Neuronal stem cell (in vitro differentiated cells): ENCODE measurements at regions not wholly inside any gene's neighbourhood (a gene's known extent, or its start where the extent isn't known, plus 50 kb on each side); places are given as distances from the start of the nearest gene placed in this dataset.

ENCODE experiments used
- DNase-seq: peaks from one replicate; pipeline ENCODE4 v3.0.0-alpha.2; 2013; ENCODE audit warnings: low spot score
- H2AFZ ChIP-seq: one replicate; pipeline ENCODE4 v1.6.1; 2013; ENCODE audit warnings: mild to moderate bottlenecking, low read length, inconsistent platforms
- H2AK5ac ChIP-seq: 2 replicates; pipeline ENCODE4 v1.6.1; 2013; ENCODE audit warnings: low read depth, mild to moderate bottlenecking, inconsistent platforms, low read length, moderate library complexity, mixed read lengths
- H2BK120ac ChIP-seq: 2 replicates; pipeline ENCODE4 v1.6.1; 2013; ENCODE audit warnings: low read depth, mild to moderate bottlenecking, inconsistent platforms, low read length, moderate library complexity, mixed read lengths
- H2BK12ac ChIP-seq: one replicate; pipeline ENCODE4 v1.6.1; 2013; ENCODE audit warnings: low read length, inconsistent platforms
- H2BK15ac ChIP-seq: 2 replicates; pipeline ENCODE4 v1.6.1; 2013; ENCODE audit warnings: mild to moderate bottlenecking, low read length, inconsistent platforms, mixed read lengths
- H2BK5ac ChIP-seq: one replicate; pipeline ENCODE4 v1.6.1; 2013; ENCODE audit warnings: inconsistent platforms, mild to moderate bottlenecking, low read length, moderate library complexity
- H3K14ac ChIP-seq: one replicate; pipeline ENCODE4 v1.6.1; 2013; ENCODE audit warnings: low read length, inconsistent platforms
- H3K18ac ChIP-seq: 2 replicates; pipeline ENCODE4 v1.6.1; 2013; ENCODE audit warnings: low read length, inconsistent platforms
- H3K23ac ChIP-seq: 2 replicates; pipeline ENCODE4 v1.6.1; 2013; ENCODE audit warnings: low read depth, mild to moderate bottlenecking, mixed read lengths, low read length, inconsistent platforms; ENCODE audit not compliant: poor library complexity
- H3K27ac ChIP-seq: replicated peaks from 3 replicates; pipeline ENCODE4 v1.5.1; 2013; ENCODE audit warnings: low read length, inconsistent platforms
- H3K27me3 ChIP-seq, 3 experiments: 2 replicates each; pipeline ENCODE4 v1.6.1; 2013; ENCODE audit warnings: low read length in 3 of 3, mild to moderate bottlenecking in 2 of 3, inconsistent platforms in 1 of 3, low read depth in 1 of 3, mixed read lengths in 1 of 3, moderate library complexity in 1 of 3; ENCODE audit not compliant: control insufficient read depth in 3 of 3, insufficient read depth in 3 of 3
- H3K36me3 ChIP-seq, 2 donors: replicated peaks in 1 of 2; 2 replicates each; pipeline ENCODE4 v1.6.1; 2013; ENCODE audit warnings: low read length in 2 of 2; ENCODE audit not compliant: control insufficient read depth in 2 of 2, insufficient read depth in 2 of 2
- H3K4ac ChIP-seq: 2 replicates; pipeline ENCODE4 v1.6.1; 2013; ENCODE audit warnings: inconsistent platforms, mild to moderate bottlenecking, low read length, moderate library complexity
- H3K4me1 ChIP-seq, 2 donors: 1 replicate in 1 of 2; 2 replicates in 1 of 2; pipeline ENCODE4 v1.6.1; 2013; ENCODE audit warnings: low read length in 2 of 2, low read depth in 1 of 2; ENCODE audit not compliant: control insufficient read depth in 2 of 2, insufficient read depth in 1 of 2
- H3K4me2 ChIP-seq: one replicate; pipeline ENCODE4 v1.6.1; 2013; ENCODE audit warnings: mild to moderate bottlenecking, low read length, inconsistent platforms; ENCODE audit not compliant: insufficient read depth, poor library complexity, severe bottlenecking
- H3K4me3 ChIP-seq, 2 donors: 2 replicates each; pipeline ENCODE4 v1.5.1; 2013; ENCODE audit warnings: low read length in 2 of 2, mild to moderate bottlenecking in 2 of 2, inconsistent platforms in 1 of 2, moderate library complexity in 1 of 2
- H3K79me1 ChIP-seq: one replicate; pipeline ENCODE4 v1.6.1; 2013; ENCODE audit warnings: low read depth, mild to moderate bottlenecking, inconsistent platforms, low read length, moderate library complexity
- H3K9ac ChIP-seq: one replicate; pipeline ENCODE4 v1.6.1; 2013; ENCODE audit warnings: mild to moderate bottlenecking, low read depth, low read length, inconsistent platforms; ENCODE audit not compliant: poor library complexity
- H3K9me3 ChIP-seq, 2 donors: replicated peaks in 1 of 2; 2 replicates each; pipeline versions ENCODE3 to v1.6.1; 2013; ENCODE audit warnings: low read length in 2 of 2, mild to moderate bottlenecking in 2 of 2, inconsistent platforms in 1 of 2, low read depth in 1 of 2, mixed read lengths in 1 of 2, moderate library complexity in 1 of 2; ENCODE audit not compliant: control insufficient read depth in 2 of 2, insufficient read depth in 1 of 2
- H4K8ac ChIP-seq: one replicate; pipeline ENCODE4 v1.6.1; 2013; ENCODE audit warnings: low read depth, mild to moderate bottlenecking, inconsistent platforms, low read length, moderate library complexity
- H4K91ac ChIP-seq: one replicate; pipeline ENCODE4 v1.6.1; 2013; ENCODE audit warnings: low read length, low read depth, mild to moderate bottlenecking, inconsistent platforms; ENCODE audit not compliant: poor library complexity
- whole genome bisulfite sequencing, 2 donors: extraction: QIAGEN DNeasy Blood & Tissue Kit; methylation state at CpG; one replicate each; pipeline ENCODE4 v1.1.7; 2013; ENCODE audit warnings: missing lambda C conversion rate in 2 of 2, mixed read lengths in 1 of 2; ENCODE audit not compliant: insufficient read length in 2 of 2, insufficient replicate concordance in 1 of 2; ENCODE audit errors: extremely low coverage in 2 of 2; 5-methylcytosine and 5-hydroxymethylcytosine counted together

- Histone ChIP-seq H3K18ac (no peak overlapping the region), H3K27ac (no peak overlapping the region), H4K8ac (no peak overlapping the region), H3K9me3 (peaks cover 0 to 3% of the 10 kb centered on the region in 2 donors), H3K79me1 (no peaks in the 10 kb centered on the region), H2AFZ (no peak overlapping the region), H2BK120ac (no peak overlapping the region), H2BK12ac (no peak overlapping the region), H3K4ac (no peak overlapping the region), H2BK5ac (no peak overlapping the region), H3K27me3 (no peaks in the 10 kb centered on the region), H3K4me1 (peaks cover 4% of the 10 kb centered on the region in 2 donors), H3K36me3 (no peaks in the 10 kb centered on the region), H4K91ac (no peak overlapping the region), H2BK15ac (no peak overlapping the region), H2AK5ac (no peak overlapping the region), H3K9ac (no peak overlapping the region), H3K4me2 (no peak overlapping the region), H3K14ac (no peak overlapping the region), H3K4me3 (no peak overlapping the region), H3K23ac (no peak overlapping the region)
- no CpG with 5 or more reads among the region's 1 CpG for WGBS, 2 donors
- DNase-seq: no peak
Observed at GRCh38 chr16:72261127-72261526, 89.2 kb upstream of the PMFBP1 start.

- Histone ChIP-seq H3K18ac (no peak overlapping the region), H3K27ac (no peak overlapping the region), H2BK15ac (no peak overlapping the region), H3K4ac (no peak overlapping the region), H2BK120ac (no peak overlapping the region), H4K91ac (no peak overlapping the region), H3K4me1 (peaks cover 4 to 5% of the 10 kb centered on the region in 2 donors), H2BK5ac (no peak overlapping the region), H3K79me1 (no peaks in the 10 kb centered on the region), H2AK5ac (no peak overlapping the region), H3K27me3 (no peaks in the 10 kb centered on the region), H3K14ac (no peak overlapping the region), H3K9ac (no peak overlapping the region), H3K4me3 (no peak overlapping the region), H3K23ac (no peak overlapping the region), H3K36me3 (no peaks in the 10 kb centered on the region), H3K9me3 (peaks cover 0 to 3% of the 10 kb centered on the region in 2 donors), H2AFZ (peak overlapping the region; percentile 67), H2BK12ac (no peak overlapping the region), H4K8ac (no peak overlapping the region), H3K4me2 (no peak overlapping the region)
- no peak for DNase-seq
- no CpG with 5 or more reads among the region's 2 CpGs for WGBS, 2 donors
Observed at GRCh38 chr16:72256398-72257066, 84.6 kb upstream of the PMFBP1 start.

- H3K27ac ChIP-seq: no peak overlapping the region
- no peak for DNase-seq
- no peak overlapping the region for H4K91ac ChIP-seq
- H2AK5ac ChIP-seq: no peak overlapping the region
- H2BK5ac ChIP-seq: no peak overlapping the region
- H3K9me3 ChIP-seq: peaks cover 0 to 3% of the 10 kb centered on the region in 2 donors
- H3K18ac ChIP-seq: no peak overlapping the region
- H3K79me1 ChIP-seq: no peaks in the 10 kb centered on the region
- H3K9ac ChIP-seq: no peak overlapping the region
- H3K23ac ChIP-seq: no peak overlapping the region
- H4K8ac ChIP-seq: peak overlapping the region; percentile 89
- H3K4me3 ChIP-seq: no peak overlapping the region
- no peak overlapping the region for H3K14ac ChIP-seq
- no peak overlapping the region for H2BK15ac ChIP-seq
- no CpG with 5 or more reads among the region's 1 CpG for WGBS, 2 donors
- no peaks in the 10 kb centered on the region for H3K27me3 ChIP-seq
- no peak overlapping the region for H2BK120ac ChIP-seq
- no peaks in the 10 kb centered on the region for H3K36me3 ChIP-seq
- H3K4me2 ChIP-seq: no peak overlapping the region
- peaks cover 4 to 5% of the 10 kb centered on the region in 2 donors for H3K4me1 ChIP-seq
- no peak overlapping the region for H2BK12ac ChIP-seq
- no peak overlapping the region for H3K4ac ChIP-seq
- H2AFZ ChIP-seq: no peak overlapping the region
Observed at GRCh38 chr16:72255786-72256185, 83.8 kb upstream of the PMFBP1 start.

GRCh38 chr16:72247821-72248253 is 75.9 kb upstream of the PMFBP1 start:
- DNase-seq: no peak
- WGBS, 2 donors: no CpG with 5 or more reads among the region's 5 CpGs

More at GRCh38 chr16:72247821-72248253, 75.9 kb upstream of the PMFBP1 start:
- Histone ChIP-seq H3K4me1 (peaks cover 4 to 5% of the 10 kb centered on the region in 2 donors), H3K4me3 (no peak overlapping the region), H3K9ac (no peak overlapping the region), H3K14ac (no peak overlapping the region), H2AFZ (no peak overlapping the region), H2AK5ac (no peak overlapping the region), H3K27me3 (no peaks in the 10 kb centered on the region), H2BK15ac (no peak overlapping the region), H3K79me1 (no peaks in the 10 kb centered on the region), H3K18ac (no peak overlapping the region), H3K27ac (no peak overlapping the region), H2BK12ac (no peak overlapping the region), H4K91ac (no peak overlapping the region), H2BK120ac (no peak overlapping the region), H4K8ac (no peak overlapping the region), H3K4me2 (no peak overlapping the region), H3K36me3 (no peaks in the 10 kb centered on the region), H2BK5ac (no peak overlapping the region), H3K4ac (no peak overlapping the region), H3K9me3 (no peaks in the 10 kb centered on the region), H3K23ac (no peak overlapping the region)
